Upper lobe of left lung (tissue), 6 donors: ENCODE measurements at regions not wholly inside any gene's neighbourhood (a gene's known extent, or its start where the extent isn't known, plus 50 kb on each side); places are given as distances from the start of the nearest gene placed in this dataset.

Source experiments
- ATAC-seq, 2 donors: fragments of 200-7000 bp; cut with Tn5 transposase; one replicate each; pipeline ENCODE4 v1.9.1; 2022; ENCODE audit warnings: mild to moderate bottlenecking in 2 of 2, moderate library complexity in 2 of 2; ENCODE audit not compliant: low FRiP score in 2 of 2
- DNase-seq, 2 donors: peaks; one replicate each; pipeline ENCODE4 v3.0.0-alpha.2; 2019 to 2020
- H3K27ac ChIP-seq, 4 donors: fragments of 200-600 bp; sonication (generic); one replicate each; pipeline ENCODE4 v1.5.1; 2016 to 2019
- H3K27me3 ChIP-seq, 4 donors: fragments of 200-600 bp; sonication (generic); one replicate each; pipeline ENCODE4 v1.5.1; 2017 to 2019
- H3K36me3 ChIP-seq, 4 donors: fragments of 200-600 bp; sonication (generic); one replicate each; pipeline ENCODE4 v1.5.1; 2016 to 2019
- H3K4me1 ChIP-seq, 4 donors: fragments of 200-600 bp; sonication (generic); one replicate each; pipeline ENCODE4 v1.5.1; 2018 to 2019
- H3K4me3 ChIP-seq, 4 donors: fragments of 200-600 bp; sonication (generic); one replicate each; pipeline ENCODE4 v1.5.1; 2017 to 2019; ENCODE audit warnings: mild to moderate bottlenecking in 2 of 4, moderate library complexity in 1 of 4
- H3K9me3 ChIP-seq, 4 donors: fragments of 200-600 bp; sonication (generic); one replicate each; pipeline ENCODE4 v1.5.1; 2018 to 2019
- EP300 ChIP-seq, 4 donors: sonication (generic); formaldehyde crosslinking; IDR thresholded peaks; one replicate each; pipeline ENCODE4 v1.5.1; 2017; ENCODE audit warnings: antibody characterized with exemption in 4 of 4, control low read depth in 2 of 4
- POLR2A ChIP-seq, 4 donors: fragments of 450-650 bp; IDR thresholded peaks; one replicate each; pipeline ENCODE4 v1.5.1; 2016 to 2017; ENCODE audit warnings: antibody characterized with exemption in 4 of 4, mild to moderate bottlenecking in 2 of 4
- POLR2AphosphoS5 ChIP-seq, 2 donors: sonication (generic); formaldehyde crosslinking; IDR thresholded peaks; one replicate each; pipeline ENCODE4 v1.5.1; 2017; ENCODE audit warnings: antibody characterized with exemption in 2 of 2
- whole genome bisulfite sequencing, 2 donors: methylation state at CpG; one replicate each; pipeline ENCODE4 v1.1.5; 2017 to 2018; 5-methylcytosine and 5-hydroxymethylcytosine counted together
- TF ChIP-seq, protein P1 (sequence below), 6 experiments: fragments of 450-650 bp in 4 of 6; fragments of 200-600 bp in 2 of 6; sonication (generic) in 2 of 6; IDR thresholded peaks; one replicate each; pipeline ENCODE4 v1.5.1; 2016 to 2019; ENCODE audit warnings: antibody characterized with exemption in 6 of 6
- donor health status: DM: no; HTN: no; CAD: no; lungs with moderate emphysema.
- donor health status: DM: no; HTN: yes; CAD: no; lungs with severe emphysema.

DNA sequence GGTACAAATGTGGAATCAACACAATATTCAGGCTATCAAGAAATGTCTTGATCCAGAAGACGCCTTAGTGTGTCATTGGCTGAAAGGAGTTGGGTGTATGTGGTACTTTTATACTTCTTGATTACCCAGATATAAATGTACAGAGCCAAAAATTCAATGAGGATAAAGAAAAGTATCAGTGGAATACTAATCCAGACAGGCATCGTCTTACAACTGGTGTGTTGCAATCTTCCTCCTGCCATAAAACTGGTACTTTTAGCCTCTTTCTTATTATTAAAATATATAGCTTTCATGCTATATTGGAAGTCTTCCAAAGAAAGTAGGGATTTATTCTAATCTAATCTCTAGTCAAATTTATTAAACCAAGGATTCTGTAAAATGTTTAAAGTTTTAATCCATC is 388.6 kb upstream of the MIR17HG start:
- Histone ChIP-seq H3K4me3 (no peak overlapping the region), H3K36me3 (no peaks in the 10 kb centered on the region), H3K27ac (no peak overlapping the region), H3K9me3 (no peaks in the 10 kb centered on the region), H3K4me1 (no peaks in the 10 kb centered on the region), H3K27me3 (no peaks in the 10 kb centered on the region)
- TF ChIP-seq POLR2AphosphoS5 (IDR thresholded peaks at IDR 0.05) (no peak), POLR2A (IDR thresholded peaks at IDR 0.05) (no peak), EP300 (IDR thresholded peaks at IDR 0.05) (no peak)
- TF ChIP-seq, protein P1, sequence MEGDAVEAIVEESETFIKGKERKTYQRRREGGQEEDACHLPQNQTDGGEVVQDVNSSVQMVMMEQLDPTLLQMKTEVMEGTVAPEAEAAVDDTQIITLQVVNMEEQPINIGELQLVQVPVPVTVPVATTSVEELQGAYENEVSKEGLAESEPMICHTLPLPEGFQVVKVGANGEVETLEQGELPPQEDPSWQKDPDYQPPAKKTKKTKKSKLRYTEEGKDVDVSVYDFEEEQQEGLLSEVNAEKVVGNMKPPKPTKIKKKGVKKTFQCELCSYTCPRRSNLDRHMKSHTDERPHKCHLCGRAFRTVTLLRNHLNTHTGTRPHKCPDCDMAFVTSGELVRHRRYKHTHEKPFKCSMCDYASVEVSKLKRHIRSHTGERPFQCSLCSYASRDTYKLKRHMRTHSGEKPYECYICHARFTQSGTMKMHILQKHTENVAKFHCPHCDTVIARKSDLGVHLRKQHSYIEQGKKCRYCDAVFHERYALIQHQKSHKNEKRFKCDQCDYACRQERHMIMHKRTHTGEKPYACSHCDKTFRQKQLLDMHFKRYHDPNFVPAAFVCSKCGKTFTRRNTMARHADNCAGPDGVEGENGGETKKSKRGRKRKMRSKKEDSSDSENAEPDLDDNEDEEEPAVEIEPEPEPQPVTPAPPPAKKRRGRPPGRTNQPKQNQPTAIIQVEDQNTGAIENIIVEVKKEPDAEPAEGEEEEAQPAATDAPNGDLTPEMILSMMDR (IDR thresholded peaks at IDR 0.05): no peak
- no peak for ATAC-seq
- no peak for DNase-seq
- WGBS, 2 donors: 85 to 87% methylated on average over 2 of the region's 2 CpGs

DNA sequence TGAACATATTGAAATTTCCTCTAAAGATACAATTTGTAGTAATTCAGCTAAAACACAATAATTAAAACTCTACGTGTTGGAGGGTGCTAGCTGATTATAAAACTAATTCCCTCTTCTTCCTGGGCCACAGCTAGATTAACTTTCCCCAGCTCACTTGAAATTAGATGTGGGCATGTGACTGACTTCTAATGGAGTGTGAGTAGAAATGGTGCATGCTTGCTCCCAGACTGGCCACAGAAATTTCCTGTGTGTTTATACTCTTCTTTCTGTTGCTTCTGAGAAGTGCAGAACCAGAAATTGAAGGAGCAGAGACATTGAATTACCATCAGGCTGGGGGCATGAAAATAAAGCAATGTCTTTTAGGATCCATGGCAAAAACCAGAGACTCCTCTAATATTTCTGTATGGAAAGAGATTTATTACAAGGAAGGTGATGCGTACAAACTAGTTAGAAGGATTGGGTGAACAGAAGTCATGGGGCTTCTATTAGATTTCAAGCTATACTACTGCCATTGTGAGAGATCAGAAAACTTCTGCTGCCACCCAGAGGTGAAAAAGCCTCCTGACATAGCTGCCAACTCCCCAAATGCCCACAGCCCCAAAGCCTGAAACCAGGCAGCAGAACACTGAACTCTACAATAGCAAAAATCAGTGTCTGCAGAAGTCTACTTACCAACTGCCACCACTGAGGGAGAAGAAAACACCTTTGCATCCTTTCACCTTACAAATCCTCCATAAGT is 379.2 kb upstream of the MIR17HG start:
- no peak for ATAC-seq
- H3K27ac ChIP-seq: no peak overlapping the region
- 33 to 41% methylated on average over 2 of the region's 2 CpGs for WGBS, 2 donors
- no peaks in the 10 kb centered on the region for H3K27me3 ChIP-seq
- H3K9me3 ChIP-seq: no peaks in the 10 kb centered on the region
- no peak for TF ChIP-seq EP300 (IDR thresholded peaks at IDR 0.05)
- TF ChIP-seq, protein P1 (IDR thresholded peaks at IDR 0.05): peak in 1 of 6 experiments; percentile 11
- TF ChIP-seq POLR2AphosphoS5 (IDR thresholded peaks at IDR 0.05): no peak
- H3K36me3 ChIP-seq: no peaks in the 10 kb centered on the region
- H3K4me1 ChIP-seq: no peaks in the 10 kb centered on the region
- DNase-seq: no peak
- H3K4me3 ChIP-seq: no peak overlapping the region

DNA sequence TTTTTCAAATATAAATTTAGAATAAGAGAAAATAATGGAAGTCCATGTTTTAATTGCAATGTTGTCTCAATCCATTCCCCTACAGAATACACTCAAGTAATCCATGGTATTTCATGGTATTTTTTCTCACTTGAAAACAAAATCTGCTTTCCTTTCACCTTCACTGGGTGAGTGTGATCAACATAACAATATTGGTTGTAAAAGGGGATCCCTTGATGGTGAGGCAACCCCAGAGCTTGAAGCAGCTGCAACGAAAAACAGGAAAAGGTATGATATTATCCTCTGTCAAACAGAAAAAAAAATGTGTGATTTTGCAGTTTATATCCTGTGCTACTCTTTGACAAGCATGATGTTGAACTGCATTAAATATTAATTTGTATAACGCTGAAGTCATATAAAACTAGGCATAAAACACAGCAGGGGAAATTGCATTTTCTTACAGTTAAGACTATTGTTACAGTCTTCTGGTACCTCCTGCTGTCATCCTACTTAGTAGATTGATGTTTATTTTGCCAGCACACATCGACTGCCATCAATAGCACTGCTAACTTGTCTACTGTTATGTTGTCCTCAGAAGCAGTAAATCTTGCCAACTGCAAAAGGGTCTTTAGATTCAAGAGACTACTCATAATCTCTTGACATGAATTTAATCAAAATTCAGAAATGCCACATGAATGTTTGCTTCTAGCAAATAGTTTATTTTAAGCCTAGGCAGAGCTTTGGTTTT is 373.1 kb upstream of the MIR17HG start:
- WGBS, 2 donors: 16 to 21% methylated on average over 3 of the region's 3 CpGs
- H3K9me3 ChIP-seq: no peaks in the 10 kb centered on the region
- no peaks in the 10 kb centered on the region for H3K27me3 ChIP-seq
- ATAC-seq (no peak), DNase-seq (no peak)
- no peaks in the 10 kb centered on the region for H3K4me1 ChIP-seq
- H3K27ac ChIP-seq: no peak overlapping the region
- no peak overlapping the region for H3K4me3 ChIP-seq
- TF ChIP-seq, protein P1 (IDR thresholded peaks at IDR 0.05): no peak
- TF ChIP-seq POLR2A (IDR thresholded peaks at IDR 0.05) (no peak), POLR2AphosphoS5 (IDR thresholded peaks at IDR 0.05) (no peak)
- no peaks in the 10 kb centered on the region for H3K36me3 ChIP-seq

DNA sequence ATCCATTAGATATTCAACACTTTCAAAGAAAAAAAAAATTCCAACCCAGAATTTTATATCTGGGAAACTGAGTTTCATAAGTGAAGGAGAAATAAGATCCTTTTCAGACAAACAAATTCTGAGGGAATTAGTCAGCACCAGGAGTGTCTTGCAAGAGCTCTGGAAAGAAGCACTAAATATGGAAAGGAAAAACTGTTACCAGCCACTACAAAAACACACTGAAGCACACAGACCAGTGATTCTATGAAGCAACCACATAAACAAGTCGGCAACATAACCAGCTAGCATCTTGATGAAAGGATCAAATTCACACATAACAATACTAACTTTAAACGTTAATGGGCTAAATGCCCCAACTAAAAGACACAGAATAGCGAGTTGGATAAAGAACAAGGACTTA is 368.4 kb upstream of the MIR17HG start:
- H3K9me3 ChIP-seq: no peaks in the 10 kb centered on the region
- H3K4me1 ChIP-seq: no peaks in the 10 kb centered on the region
- ATAC-seq (no peak), DNase-seq (no peak)
- no peak overlapping the region for H3K4me3 ChIP-seq
- no peaks in the 10 kb centered on the region for H3K27me3 ChIP-seq
- 85 to 87% methylated on average over 3 of the region's 3 CpGs for WGBS, 2 donors
- no peak for TF ChIP-seq POLR2AphosphoS5 (IDR thresholded peaks at IDR 0.05)
- no peak for TF ChIP-seq POLR2A (IDR thresholded peaks at IDR 0.05)
- TF ChIP-seq, protein P1 (IDR thresholded peaks at IDR 0.05): no peak
- no peak for TF ChIP-seq EP300 (IDR thresholded peaks at IDR 0.05)
- H3K36me3 ChIP-seq: no peaks in the 10 kb centered on the region
- no peak overlapping the region for H3K27ac ChIP-seq
